ENCODE measurements at regions not wholly inside any gene's neighbourhood (a gene's known extent, or its start where the extent isn't known, plus 50 kb on each side); places are given as distances from the start of the nearest gene placed in this dataset.

- TF ChIP-seq CTCF (conservative IDR thresholded peaks at IDR 0.05): no peak
- TF ChIP-seq EZH2 (IDR thresholded peaks at IDR 0.05; ENCODE audit: low read depth): no peak
Observed at GRCh38 chr2:181128199-181128598, 147.8 kb downstream of the UBE2E3 start.
